Endothelial cell of umbilical vein (primary cell): ENCODE measurements at regions not wholly inside any gene's neighbourhood (a gene's known extent, or its start where the extent isn't known, plus 50 kb on each side); places are given as distances from the start of the nearest gene placed in this dataset.

Experiments
- BruUV-seq: library from RNA; stranded (reverse); fragments of 400-500 nt; replicated peaks from 2 replicates; lab custom pipeline; 2021; lab: Mats Ljungman, UMichigan
- CTCF ChIA-PET: fragments of 300-600, 350-600 bp; sonication (Branson Sonifier 250); formaldehyde crosslinking; loops from one replicate; lab custom pipeline; 2021; ENCODE audit warnings: antibody characterized with exemption, inconsistent platforms; lab: Charles Lee
- POLR2A ChIA-PET: fragments of 300-600, 350-600 bp; sonication (Branson Sonifier 250); formaldehyde crosslinking; loops from one replicate; lab custom pipeline; 2021; ENCODE audit warnings: antibody characterized with exemption, inconsistent platforms; lab: Charles Lee
- DNase-seq: peaks from one replicate; pipeline ENCODE4 v3.0.0-alpha.2; 2011; ENCODE audit warnings: low read depth, low spot score
- FAIRE-seq: peaks from 2 replicates; lab custom pipeline; 2011; peaks lifted over from hg19 to GRCh38; lab: Jason Lieb, UNC
- H2AFZ ChIP-seq: 2 replicates; pipeline ENCODE4 v1.6.0; 2012; ENCODE audit warnings: low read depth, low read length, control low read depth, inconsistent platforms
- H3K27ac ChIP-seq: 2 replicates; pipeline ENCODE4 v1.5.1; 2011; ENCODE audit warnings: low read depth, mild to moderate bottlenecking, control low read depth, low read length, moderate library complexity; ENCODE audit not compliant: insufficient read depth
- H3K27me3 ChIP-seq, 2 experiments: 2 replicates each; pipeline versions ENCODE4 v1.6.0 to v1.6.1; 2011; ENCODE audit warnings: low read length in 2 of 2, mixed read lengths in 1 of 2; ENCODE audit not compliant: control insufficient read depth in 2 of 2, insufficient read depth in 2 of 2
- H3K36me3 ChIP-seq, 2 experiments: 2 replicates in 1 of 2; 3 replicates in 1 of 2; pipeline ENCODE4 v1.5.1; 2011; ENCODE audit warnings: low read length in 2 of 2, mild to moderate bottlenecking in 1 of 2, moderate library complexity in 1 of 2; ENCODE audit not compliant: control insufficient read depth in 2 of 2, insufficient read depth in 2 of 2; ENCODE audit errors: extremely low read depth in 1 of 2
- H3K4me1 ChIP-seq: 3 replicates; pipeline ENCODE4 v1.5.1; 2011; ENCODE audit warnings: mild to moderate bottlenecking, low read length; ENCODE audit not compliant: control insufficient read depth, insufficient read depth; ENCODE audit errors: extremely low read depth
- H3K4me2 ChIP-seq: 2 replicates; pipeline ENCODE4 v1.6.1; 2011; ENCODE audit warnings: low read length, control low read depth, mixed read lengths; ENCODE audit not compliant: insufficient read depth
- H3K4me3 ChIP-seq, 3 experiments: fragments of 200-600 bp in 1 of 3; sonication (generic), shearing (Covaris generic) in 1 of 3; replicated peaks in 1 of 3; 2 replicates each; pipeline ENCODE4 v1.5.1; 2011 to 2016; ENCODE audit warnings: control low read depth in 3 of 3, low read length in 3 of 3, mild to moderate bottlenecking in 2 of 3, inconsistent platforms in 1 of 3, low read depth in 1 of 3, moderate library complexity in 1 of 3; ENCODE audit not compliant: insufficient read depth in 1 of 3
- H3K79me2 ChIP-seq: 2 replicates; pipeline ENCODE4 v1.6.0; 2012; ENCODE audit warnings: low read length, inconsistent platforms; ENCODE audit not compliant: control insufficient read depth, insufficient read depth
- H3K9ac ChIP-seq: replicated peaks from 2 replicates; pipeline ENCODE3; 2011; ENCODE audit warnings: low read length, control low read depth; ENCODE audit not compliant: insufficient read depth; ENCODE audit errors: extremely low read depth
- H3K9me1 ChIP-seq: replicated peaks from 3 replicates; pipeline ENCODE4 v1.6.0; 2011; ENCODE audit warnings: mild to moderate bottlenecking, low read length; ENCODE audit not compliant: control insufficient read depth, insufficient read depth; ENCODE audit errors: extremely low read depth
- H3K9me3 ChIP-seq: replicated peaks from 2 replicates; pipeline ENCODE4 v1.5.1; 2012; ENCODE audit warnings: low read length, inconsistent platforms; ENCODE audit not compliant: control insufficient read depth, insufficient read depth
- H4K20me1 ChIP-seq: replicated peaks from 2 replicates; pipeline ENCODE3; 2011; ENCODE audit warnings: mild to moderate bottlenecking, low read length; ENCODE audit not compliant: control insufficient read depth, insufficient read depth; ENCODE audit errors: extremely low read depth
- EZH2 ChIP-seq: IDR thresholded peaks from 2 replicates; pipeline ENCODE4 v1.6.1; 2012; ENCODE audit warnings: borderline replicate concordance, low read depth, mild to moderate bottlenecking, moderate library complexity, low read length, inconsistent platforms; ENCODE audit not compliant: severe bottlenecking
- FOS ChIP-seq: IDR thresholded peaks from 2 replicates; pipeline ENCODE4 v1.6.1; 2011; ENCODE audit warnings: mild to moderate bottlenecking, low read length, moderate library complexity, borderline replicate concordance; ENCODE audit not compliant: insufficient read depth
- GATA2 ChIP-seq: IDR thresholded peaks from 2 replicates; pipeline ENCODE4 v1.7.0; 2011; ENCODE audit warnings: low read depth, mild to moderate bottlenecking, moderate library complexity, mixed read lengths, low read length; ENCODE audit not compliant: insufficient read length, insufficient read depth
- JUN ChIP-seq: IDR thresholded peaks from 2 replicates; pipeline ENCODE4 v1.6.1; 2011; ENCODE audit warnings: borderline replicate concordance, low read depth; ENCODE audit not compliant: insufficient read length, insufficient read depth
- MYC ChIP-seq: IDR thresholded peaks from one replicate; pipeline ENCODE4 v1.6.1; 2011; ENCODE audit warnings: mild to moderate bottlenecking, low read depth, low read length
- POLR2A ChIP-seq: IDR thresholded peaks from 2 replicates; pipeline ENCODE4 v1.6.1; 2012; ENCODE audit warnings: low read depth, mild to moderate bottlenecking, control low read depth, low read length
- POLR2AphosphoS5 ChIP-seq: IDR thresholded peaks from 2 replicates; pipeline ENCODE4 v1.6.1; 2012; ENCODE audit warnings: low read depth, mild to moderate bottlenecking, control low read depth, low read length, moderate library complexity; ENCODE audit not compliant: insufficient read depth
- dilution Hi-C: fragments of 300-500 bp; cut with MboI; formaldehyde crosslinking; loops from one replicate; pipeline ENCODE4 v1.15.0; 2019; ENCODE audit warnings: low sequenced_read_pairs; ENCODE audit not compliant: extremely low pct_ligation_motif_present
- intact Hi-C: fragments of 100-400 bp; cut with micrococcal nuclease; formaldehyde crosslinking; loops from one replicate; pipeline ENCODE4 v1.10.0; 2022
- TF ChIP-seq, protein P1 (sequence below), 2 donors: IDR thresholded peaks; 1 replicate in 1 of 2; 2 replicates in 1 of 2; pipeline ENCODE4 v1.5.1; 2011; ENCODE audit warnings: low read length in 2 of 2, mild to moderate bottlenecking in 2 of 2, moderate library complexity in 2 of 2, control low read depth in 1 of 2, inconsistent platforms in 1 of 2, low read depth in 1 of 2; ENCODE audit not compliant: insufficient read depth in 1 of 2; ENCODE audit errors: extremely low read depth in 1 of 2
- TF ChIP-seq, protein P2 (sequence below): IDR thresholded peaks from 2 replicates; pipeline ENCODE4 v1.6.1; 2011; ENCODE audit not compliant: insufficient read depth, insufficient read length

DNA sequence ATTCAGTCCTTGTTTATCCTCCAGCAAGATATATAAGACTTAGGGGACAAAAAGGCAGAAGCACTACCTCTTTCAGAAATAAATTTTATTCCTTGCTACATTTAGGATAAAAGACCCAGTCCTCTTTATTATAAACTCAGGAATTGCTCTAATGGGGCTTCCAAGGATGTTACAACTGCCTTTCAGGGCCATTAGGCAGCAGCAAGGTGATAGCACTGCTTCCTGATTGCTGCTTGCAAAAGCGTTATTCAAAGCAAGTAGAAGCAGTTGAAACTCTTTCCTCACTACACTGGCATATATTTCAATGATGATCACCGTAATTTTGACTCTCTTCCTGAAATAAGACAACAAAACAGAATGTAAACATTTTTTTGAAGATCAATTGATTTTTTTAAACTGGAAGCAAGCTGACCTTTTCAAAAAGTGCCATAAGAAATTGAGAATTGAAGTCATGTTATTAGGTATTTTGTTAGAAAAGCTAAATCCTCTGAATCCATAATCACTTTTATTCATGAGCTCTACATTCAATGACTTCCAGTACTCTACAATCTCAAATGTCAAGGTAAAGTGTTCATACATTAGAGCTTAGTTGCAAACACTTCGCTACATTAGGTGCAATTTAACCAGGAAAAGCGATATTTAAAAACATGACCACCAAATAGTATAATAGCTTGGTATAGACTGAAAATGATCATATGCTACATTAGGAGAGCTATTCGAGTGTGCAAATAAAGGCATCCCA lies 233.4 kb upstream of the SYT10 start:
- intact Hi-C loops (no loop called here), dilution Hi-C loops (no loop called here)
- FAIRE-seq: no peak
- no peaks in the 10 kb centered on the region for H3K4me1 ChIP-seq
- no peak overlapping the region for H2AFZ ChIP-seq
- H3K36me3 ChIP-seq: no peaks in the 10 kb centered on the region
- no TSS peak for BruUV-seq
- no peak for DNase-seq
- ChIA-PET POLR2A (no interaction called here), CTCF (no interaction called here)
- no peaks in the 10 kb centered on the region for H3K9me3 ChIP-seq
- no peaks in the 10 kb centered on the region for H3K9me1 ChIP-seq
- no peaks in the 10 kb centered on the region for H4K20me1 ChIP-seq
- H3K9ac ChIP-seq: no peak overlapping the region
- H3K27ac ChIP-seq: no peak overlapping the region
- no peak overlapping the region for H3K4me3 ChIP-seq
- no peaks in the 10 kb centered on the region for H3K79me2 ChIP-seq
- TF ChIP-seq MYC: no peak
- no peak for TF ChIP-seq POLR2A
- TF ChIP-seq, protein P1, sequence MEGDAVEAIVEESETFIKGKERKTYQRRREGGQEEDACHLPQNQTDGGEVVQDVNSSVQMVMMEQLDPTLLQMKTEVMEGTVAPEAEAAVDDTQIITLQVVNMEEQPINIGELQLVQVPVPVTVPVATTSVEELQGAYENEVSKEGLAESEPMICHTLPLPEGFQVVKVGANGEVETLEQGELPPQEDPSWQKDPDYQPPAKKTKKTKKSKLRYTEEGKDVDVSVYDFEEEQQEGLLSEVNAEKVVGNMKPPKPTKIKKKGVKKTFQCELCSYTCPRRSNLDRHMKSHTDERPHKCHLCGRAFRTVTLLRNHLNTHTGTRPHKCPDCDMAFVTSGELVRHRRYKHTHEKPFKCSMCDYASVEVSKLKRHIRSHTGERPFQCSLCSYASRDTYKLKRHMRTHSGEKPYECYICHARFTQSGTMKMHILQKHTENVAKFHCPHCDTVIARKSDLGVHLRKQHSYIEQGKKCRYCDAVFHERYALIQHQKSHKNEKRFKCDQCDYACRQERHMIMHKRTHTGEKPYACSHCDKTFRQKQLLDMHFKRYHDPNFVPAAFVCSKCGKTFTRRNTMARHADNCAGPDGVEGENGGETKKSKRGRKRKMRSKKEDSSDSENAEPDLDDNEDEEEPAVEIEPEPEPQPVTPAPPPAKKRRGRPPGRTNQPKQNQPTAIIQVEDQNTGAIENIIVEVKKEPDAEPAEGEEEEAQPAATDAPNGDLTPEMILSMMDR (IDR thresholded peaks at IDR 0.05; ENCODE audit: extremely low read depth in 1 of 2, insufficient read depth in 1 of 2, low read depth in 1 of 2, low read length in 2 of 2): no peak
- TF ChIP-seq, protein P2, sequence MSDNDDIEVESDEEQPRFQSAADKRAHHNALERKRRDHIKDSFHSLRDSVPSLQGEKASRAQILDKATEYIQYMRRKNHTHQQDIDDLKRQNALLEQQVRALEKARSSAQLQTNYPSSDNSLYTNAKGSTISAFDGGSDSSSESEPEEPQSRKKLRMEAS: no peak
- no peak for TF ChIP-seq EZH2
- TF ChIP-seq POLR2AphosphoS5: no peak
- no peak for TF ChIP-seq FOS
- TF ChIP-seq GATA2: no peak
- TF ChIP-seq JUN: no peak
- H3K27me3 ChIP-seq: no peaks in the 10 kb centered on the region
- no peak overlapping the region for H3K4me2 ChIP-seq
